ENCODE measurements at regions not wholly inside any gene's neighbourhood (a gene's known extent, or its start where the extent isn't known, plus 50 kb on each side); places are given as distances from the start of the nearest gene placed in this dataset.
A peak's percentile ranks its signal among the peaks of the same experiment; 100 is the strongest.
"Not testable (repeated sequence)": the region's sequence is repeated elsewhere in the genome, so short reads cannot be mapped to it uniquely, and the experiment has no call there.

DNA sequence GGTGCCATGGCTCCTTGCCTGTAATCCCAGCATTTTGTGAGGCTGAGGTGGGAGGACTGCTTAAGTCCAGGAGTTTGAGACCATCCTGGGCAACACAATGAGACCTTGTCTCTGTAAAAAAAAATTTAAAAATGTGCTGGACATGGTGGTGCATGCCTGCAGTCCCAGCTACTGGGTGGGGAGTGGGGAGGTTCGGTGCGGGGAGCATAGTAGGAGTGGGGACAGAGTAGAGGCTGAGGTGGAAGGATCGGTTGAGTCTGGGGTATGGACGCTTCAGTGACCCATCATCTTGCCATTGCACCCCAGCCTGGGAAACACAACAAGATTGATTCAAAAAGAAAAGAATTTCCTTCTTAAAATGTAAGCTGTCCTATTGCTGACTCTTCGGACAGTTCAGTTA lies 1490.0 kb upstream of the GBE1 start:
- no peaks in the 10 kb centered on the region for H3K36me3 Mint-ChIP-seq (ENCODE audit: insufficient read depth)
- ATAC-seq (no peak), DNase-seq (no peak)
- no peaks in the 10 kb centered on the region for H3K4me1 Mint-ChIP-seq (ENCODE audit: low read depth)
- no peak overlapping the region for H3K4me3 Mint-ChIP-seq
- H3K27me3 Mint-ChIP-seq (ENCODE audit: low read depth), result no peaks in the 10 kb centered on the region
- H3K9me3 Mint-ChIP-seq, result peaks cover 13% of the 10 kb centered on the region

DNA sequence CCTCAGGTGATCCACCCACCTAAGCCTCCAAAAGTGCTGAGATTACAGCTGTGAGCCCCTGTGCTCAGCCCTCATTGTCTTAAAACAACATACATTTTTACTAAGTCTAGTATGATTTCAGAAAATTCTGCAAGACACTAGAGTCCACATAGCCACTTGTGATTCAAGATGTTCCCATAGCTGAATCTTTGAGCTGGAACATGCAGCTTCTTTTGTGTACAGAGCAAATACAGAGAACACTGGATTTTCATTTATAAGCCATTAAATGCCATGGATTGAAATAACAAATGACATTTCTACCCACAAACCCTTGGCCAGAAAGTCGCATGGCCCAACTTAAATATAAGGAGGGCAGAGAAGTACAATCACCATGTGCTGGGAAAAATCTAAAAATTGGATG lies 1489.2 kb upstream of the GBE1 start:
- no peak for ATAC-seq
- no peak for DNase-seq
- Mint-ChIP-seq H3K9me3 (peaks cover 16% of the 10 kb centered on the region), H3K36me3 (ENCODE audit: insufficient read depth) (no peaks in the 10 kb centered on the region), H3K4me1 (ENCODE audit: low read depth) (no peaks in the 10 kb centered on the region), H3K27me3 (ENCODE audit: low read depth) (no peaks in the 10 kb centered on the region), H3K4me3 (no peak overlapping the region)

DNA sequence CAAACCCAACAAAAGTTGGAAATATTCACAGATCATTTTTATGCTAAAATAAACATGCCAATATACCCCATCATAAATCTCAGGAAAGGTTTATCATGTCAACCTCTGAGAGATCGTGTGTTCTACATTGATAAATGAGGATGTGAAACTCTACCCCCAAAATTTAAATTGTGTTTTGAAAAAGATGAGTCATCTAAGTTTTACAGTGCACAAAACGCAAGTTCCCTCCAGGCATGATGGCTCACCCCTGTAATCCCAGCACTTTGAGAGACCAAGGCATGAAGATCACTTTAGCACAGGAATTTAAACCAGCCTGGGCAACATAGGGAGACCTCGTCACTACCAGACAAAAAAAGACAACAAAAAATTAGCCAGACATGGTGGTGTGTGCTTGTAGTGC lies 1487.0 kb upstream of the GBE1 start:
- ATAC-seq (no peak), DNase-seq (no peak)
- Mint-ChIP-seq H3K9me3 (peaks cover 18% of the 10 kb centered on the region), H3K4me1 (ENCODE audit: low read depth) (no peaks in the 10 kb centered on the region), H3K36me3 (ENCODE audit: insufficient read depth) (no peaks in the 10 kb centered on the region), H3K27me3 (ENCODE audit: low read depth) (no peaks in the 10 kb centered on the region), H3K4me3 (no peak overlapping the region)

DNA sequence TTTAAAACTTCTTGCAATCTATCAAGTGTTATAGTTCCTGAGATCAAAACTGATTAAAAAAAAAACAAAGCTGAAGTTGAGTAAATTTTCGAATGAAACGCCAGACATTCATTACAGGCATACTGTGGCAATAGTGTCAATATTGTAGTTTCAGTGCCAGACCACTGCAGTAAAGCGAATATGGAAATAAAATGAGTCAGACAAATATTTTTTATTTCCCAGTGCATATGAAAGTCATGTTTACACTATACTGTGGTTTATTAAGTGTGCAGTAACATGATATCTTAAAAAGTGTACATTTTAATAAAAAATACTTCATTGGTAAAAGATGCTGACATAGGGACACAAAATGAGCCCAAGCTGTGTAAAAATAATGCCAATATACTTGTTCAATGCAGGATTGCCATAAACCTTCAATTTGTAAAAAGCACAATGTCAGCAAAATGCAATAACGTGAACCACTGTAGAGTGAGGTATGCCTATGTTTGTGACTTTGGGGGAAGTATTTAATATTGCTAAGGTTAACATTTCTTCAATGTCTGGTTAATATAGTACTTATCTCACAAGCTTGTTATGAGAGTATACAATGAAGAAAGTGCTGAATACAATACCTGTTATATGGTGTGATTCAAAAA lies 1473.9 kb upstream of the GBE1 start:
- ATAC-seq (no peak), DNase-seq (no peak)
- Mint-ChIP-seq H3K36me3 (ENCODE audit: insufficient read depth) (no peaks in the 10 kb centered on the region), H3K27me3 (ENCODE audit: low read depth) (no peaks in the 10 kb centered on the region), H3K9me3 (peaks cover 25% of the 10 kb centered on the region), H3K4me1 (ENCODE audit: low read depth) (no peaks in the 10 kb centered on the region), H3K4me3 (no peak overlapping the region)

DNA sequence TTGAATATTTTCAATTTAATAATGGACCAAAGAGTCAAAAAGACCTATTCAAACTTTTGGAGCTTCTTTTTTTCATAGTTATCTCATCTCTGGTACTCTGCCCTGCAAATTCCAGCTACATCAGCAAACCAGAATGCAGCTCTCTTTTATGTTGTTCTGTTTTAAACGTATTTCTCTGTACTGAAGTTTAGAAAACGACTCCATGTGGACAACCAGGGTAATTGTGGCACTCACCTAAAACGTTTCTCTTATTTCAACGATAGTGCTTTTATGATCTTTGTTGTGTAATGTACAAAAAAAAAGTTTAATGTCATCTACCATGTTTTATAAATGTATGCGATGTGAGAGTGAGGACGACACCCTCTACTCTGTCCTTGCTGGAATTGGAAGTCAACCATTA lies 1472.3 kb upstream of the GBE1 start:
- DNase-seq (no peak), ATAC-seq (no peak)
- no peaks in the 10 kb centered on the region for H3K36me3 Mint-ChIP-seq (ENCODE audit: insufficient read depth)
- H3K4me1 Mint-ChIP-seq (ENCODE audit: low read depth), result no peaks in the 10 kb centered on the region
- peaks cover 21% of the 10 kb centered on the region for H3K9me3 Mint-ChIP-seq
- no peak overlapping the region for H3K4me3 Mint-ChIP-seq
- no peaks in the 10 kb centered on the region for H3K27me3 Mint-ChIP-seq (ENCODE audit: low read depth)

DNA sequence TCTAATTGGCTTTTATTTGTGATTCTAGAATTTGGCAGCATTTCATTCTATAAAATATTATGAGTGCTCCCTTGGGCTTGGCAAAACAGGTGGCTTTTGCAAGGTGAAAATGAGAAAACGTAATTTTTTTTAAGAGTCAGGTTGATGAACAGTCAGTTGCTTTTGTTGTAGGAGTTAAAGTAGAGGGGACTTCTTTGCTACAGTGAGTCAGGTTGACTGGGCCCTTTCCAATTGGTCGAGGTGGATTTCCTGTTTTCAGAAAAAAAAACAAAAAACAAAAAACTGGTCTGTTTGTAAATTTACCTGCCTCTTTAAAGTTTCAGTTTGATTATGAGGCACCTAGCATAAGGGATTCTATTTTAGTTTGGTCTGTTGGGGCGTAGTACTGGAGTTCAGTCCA lies 1469.4 kb upstream of the GBE1 start:
- peaks cover 22% of the 10 kb centered on the region for H3K9me3 Mint-ChIP-seq
- H3K4me3 Mint-ChIP-seq, result no peak overlapping the region
- DNase-seq, result no peak
- no peaks in the 10 kb centered on the region for H3K4me1 Mint-ChIP-seq (ENCODE audit: low read depth)
- no peaks in the 10 kb centered on the region for H3K27me3 Mint-ChIP-seq (ENCODE audit: low read depth)
- no peak for ATAC-seq
- no peaks in the 10 kb centered on the region for H3K36me3 Mint-ChIP-seq (ENCODE audit: insufficient read depth)

DNA sequence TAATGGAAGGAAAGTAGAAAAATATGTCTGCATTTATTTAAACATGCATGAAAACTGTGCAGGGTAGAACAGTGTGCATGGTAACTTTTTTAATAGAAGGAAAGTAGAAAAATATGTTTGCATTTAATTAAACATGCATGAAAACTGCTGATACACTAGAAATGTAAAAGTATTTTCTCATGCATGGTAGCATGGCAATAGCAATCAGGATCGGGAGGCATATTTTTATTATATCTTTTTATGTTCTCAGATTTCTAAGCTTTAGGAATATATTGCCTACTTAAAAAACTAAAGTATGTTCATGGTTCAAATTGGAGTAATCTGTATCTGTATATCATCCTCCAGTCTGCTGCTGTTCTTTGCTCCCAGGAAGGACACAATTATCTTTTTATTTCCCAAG lies 1468.9 kb upstream of the GBE1 start:
- Mint-ChIP-seq H3K36me3 (ENCODE audit: insufficient read depth) (no peaks in the 10 kb centered on the region), H3K27me3 (ENCODE audit: low read depth) (no peaks in the 10 kb centered on the region), H3K9me3 (peaks cover 21% of the 10 kb centered on the region), H3K4me3 (no peak overlapping the region), H3K4me1 (ENCODE audit: low read depth) (no peaks in the 10 kb centered on the region)
- DNase-seq, result no peak
- ATAC-seq, result no peak

DNA sequence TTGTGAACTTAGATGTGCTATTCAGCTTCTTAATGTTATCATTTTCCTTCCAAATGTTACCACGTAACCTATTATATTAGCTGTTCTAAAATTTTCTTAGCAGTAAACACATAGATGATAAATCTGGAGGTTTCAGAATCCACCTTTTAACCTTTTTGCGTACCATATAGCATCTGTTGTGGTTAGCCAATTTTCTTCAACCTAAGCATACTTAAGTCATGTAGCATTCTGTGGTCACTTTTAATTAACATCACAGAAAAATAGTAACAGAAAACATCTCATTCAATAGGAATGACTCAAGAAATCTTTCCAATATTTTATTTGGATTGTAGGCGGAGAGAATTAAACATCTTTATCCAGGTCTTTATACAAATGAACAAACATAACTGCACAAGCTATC lies 1465.3 kb upstream of the GBE1 start:
- H3K9me3 Mint-ChIP-seq, result peaks cover 9% of the 10 kb centered on the region
- ATAC-seq, result no peak
- H3K4me3 Mint-ChIP-seq, result no peak overlapping the region
- DNase-seq, result no peak
- no peaks in the 10 kb centered on the region for H3K4me1 Mint-ChIP-seq (ENCODE audit: low read depth)
- H3K36me3 Mint-ChIP-seq (ENCODE audit: insufficient read depth), result no peaks in the 10 kb centered on the region
- no peaks in the 10 kb centered on the region for H3K27me3 Mint-ChIP-seq (ENCODE audit: low read depth)

DNA sequence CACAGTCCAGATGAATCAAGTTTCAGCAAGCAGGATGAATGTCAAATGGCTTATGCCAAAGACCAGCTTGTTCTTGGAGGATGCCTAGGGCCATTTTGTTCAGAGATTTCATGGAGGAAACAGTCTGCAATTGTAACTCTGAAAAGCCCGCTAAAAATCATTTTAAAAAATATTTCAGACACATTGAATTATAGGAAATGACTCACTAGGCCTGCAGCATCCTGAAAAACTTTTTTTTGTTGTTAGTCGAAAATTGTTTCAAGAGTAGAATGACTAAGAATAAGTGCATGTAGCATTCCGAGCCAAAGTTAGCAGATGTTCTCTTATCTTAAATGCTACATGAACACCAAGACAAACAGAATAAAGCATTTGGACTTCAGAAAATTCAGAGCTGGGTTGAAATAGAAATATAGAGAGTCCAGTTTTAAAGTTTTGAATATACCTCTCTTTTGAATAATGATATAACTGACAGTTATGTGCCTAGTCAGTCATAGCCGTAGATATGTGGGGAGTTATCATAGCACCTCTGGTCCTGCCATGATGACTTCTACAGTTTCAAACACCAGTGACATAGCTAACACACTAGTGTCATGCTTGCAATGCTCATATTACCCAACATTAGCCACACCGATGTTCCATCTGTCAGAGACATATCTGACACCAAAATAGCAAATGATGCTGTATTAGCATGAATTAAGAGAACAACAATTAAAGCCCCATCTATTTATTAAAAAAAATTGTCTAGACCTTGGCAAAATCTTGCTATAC lies 1462.8 kb upstream of the GBE1 start:
- H3K27me3 Mint-ChIP-seq (ENCODE audit: low read depth), result no peaks in the 10 kb centered on the region
- DNase-seq (no peak), ATAC-seq (no peak)
- peaks cover 5% of the 10 kb centered on the region for H3K9me3 Mint-ChIP-seq
- no peaks in the 10 kb centered on the region for H3K36me3 Mint-ChIP-seq (ENCODE audit: insufficient read depth)
- no peak overlapping the region for H3K4me3 Mint-ChIP-seq
- H3K4me1 Mint-ChIP-seq (ENCODE audit: low read depth), result no peaks in the 10 kb centered on the region

DNA sequence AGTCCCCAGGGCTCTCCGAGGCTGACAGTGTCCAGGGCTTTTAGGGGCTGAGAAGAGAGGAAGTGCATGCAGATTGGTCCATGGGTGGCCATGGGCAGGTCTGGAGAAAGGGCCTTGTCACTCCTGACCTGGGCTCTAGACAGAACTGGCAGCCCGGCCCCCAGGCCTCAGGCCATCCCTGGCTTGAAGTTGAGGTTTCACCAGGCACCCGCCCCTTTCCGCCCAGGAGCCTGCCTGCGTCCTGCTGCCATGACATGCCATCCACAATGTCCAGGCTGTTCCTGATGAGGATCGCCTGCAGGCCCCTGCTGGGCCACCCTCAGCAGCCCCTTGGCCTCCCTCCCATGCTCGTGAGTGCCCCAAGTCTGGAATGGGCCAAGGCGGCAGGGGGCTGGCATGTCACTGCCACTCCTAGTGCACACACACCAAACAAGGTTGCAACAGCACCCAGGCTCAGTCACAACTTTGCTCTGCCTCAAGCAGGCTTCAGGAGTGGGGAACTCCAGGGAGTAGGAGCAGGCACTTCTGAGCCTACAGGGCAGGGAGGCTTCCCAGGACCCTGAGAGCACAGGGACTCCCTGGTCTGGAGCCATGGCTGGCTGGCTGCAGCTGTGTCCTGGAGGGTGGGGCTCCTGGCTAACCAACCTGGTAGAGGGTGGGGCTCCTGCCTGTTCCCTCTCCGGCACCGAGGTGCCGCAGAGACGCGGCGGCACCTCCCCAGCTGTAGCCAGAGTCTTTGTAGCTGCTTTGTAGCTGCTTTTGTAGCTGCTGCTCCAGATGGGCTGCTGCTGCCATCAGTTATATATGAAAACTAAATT lies 1457.1 kb upstream of the GBE1 start:
- H3K4me3 Mint-ChIP-seq, result no peak overlapping the region
- no peaks in the 10 kb centered on the region for H3K27me3 Mint-ChIP-seq (ENCODE audit: low read depth)
- H3K9me3 Mint-ChIP-seq, result peaks cover 18% of the 10 kb centered on the region
- ATAC-seq, result peak in 1 of 2 donors; percentile 30
- no peaks in the 10 kb centered on the region for H3K36me3 Mint-ChIP-seq (ENCODE audit: insufficient read depth)
- no peaks in the 10 kb centered on the region for H3K4me1 Mint-ChIP-seq (ENCODE audit: low read depth)
- no peak for DNase-seq

DNA sequence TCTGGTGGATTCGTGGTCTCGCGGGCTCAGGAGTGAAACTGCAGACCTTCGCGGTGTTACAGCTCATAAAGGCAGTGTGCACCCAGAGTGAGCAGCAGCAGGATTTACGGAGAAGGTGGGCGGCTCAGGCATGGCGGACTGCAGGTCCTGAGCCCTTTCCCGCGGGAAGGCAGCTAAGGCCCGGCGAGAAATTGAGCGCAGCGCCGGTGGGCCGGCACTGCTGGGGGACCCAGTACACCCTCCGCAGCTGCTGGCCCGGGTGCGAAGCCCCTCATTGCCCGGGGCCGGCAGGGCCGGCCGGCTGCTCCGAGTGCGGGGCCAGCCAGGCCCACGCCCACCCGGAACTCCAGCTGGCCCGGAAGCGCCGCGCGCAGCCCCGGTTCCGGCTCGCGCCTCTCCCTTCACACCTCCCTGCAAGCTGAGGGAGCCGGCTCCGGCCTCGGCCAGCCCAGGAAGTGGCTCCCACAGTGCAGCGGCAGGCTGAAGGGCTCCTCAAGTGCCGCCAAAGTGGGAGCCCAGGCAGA lies 1456.2 kb upstream of the GBE1 start:
- not testable (repeated sequence) for DNase-seq; H3K4me3 Mint-ChIP-seq; H3K4me1 Mint-ChIP-seq (ENCODE audit: low read depth); H3K36me3 Mint-ChIP-seq (ENCODE audit: insufficient read depth); H3K27me3 Mint-ChIP-seq (ENCODE audit: low read depth); ATAC-seq
- peaks cover 19% of the 10 kb centered on the region for H3K9me3 Mint-ChIP-seq

DNA sequence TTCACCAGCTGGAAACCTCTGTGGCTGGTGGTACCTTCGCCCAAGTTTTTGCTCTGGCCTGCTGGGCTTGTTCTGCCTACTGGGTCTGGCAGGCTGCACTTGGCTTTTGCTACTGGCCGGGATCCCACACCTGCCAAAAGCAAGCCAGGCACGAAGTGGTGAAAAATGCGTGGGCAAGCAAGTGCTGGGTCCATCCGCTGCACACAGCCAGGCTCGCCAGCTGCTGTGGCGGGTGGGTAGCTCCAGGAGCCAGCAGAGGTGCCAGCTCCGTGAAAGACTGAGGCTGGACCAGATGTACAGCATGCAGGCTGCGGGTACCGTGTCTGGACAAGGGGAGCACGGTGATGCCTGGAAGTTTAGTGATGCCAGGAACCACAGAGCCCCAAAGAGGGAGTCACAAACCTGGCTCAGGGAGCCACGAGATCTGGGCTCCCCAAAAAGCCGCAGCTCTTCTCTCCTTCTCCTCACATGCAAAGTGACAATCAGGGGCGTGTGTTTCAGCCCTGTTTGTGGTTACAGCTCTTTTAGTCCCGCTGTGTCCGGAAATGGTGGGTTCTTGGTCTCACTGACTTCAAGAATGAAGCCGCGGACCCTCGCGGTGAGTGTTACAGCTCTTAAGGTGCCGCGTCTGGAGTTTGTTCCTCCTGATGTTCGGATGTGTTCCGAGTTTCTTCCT lies 1455.6 kb upstream of the GBE1 start:
- Mint-ChIP-seq H3K9me3 (peaks cover 19% of the 10 kb centered on the region), H3K4me3 (no peak overlapping the region), H3K27me3 (ENCODE audit: low read depth) (no peaks in the 10 kb centered on the region), H3K4me1 (ENCODE audit: low read depth) (no peaks in the 10 kb centered on the region), H3K36me3 (ENCODE audit: insufficient read depth) (no peaks in the 10 kb centered on the region)
- DNase-seq (no peak), ATAC-seq (no peak)

DNA sequence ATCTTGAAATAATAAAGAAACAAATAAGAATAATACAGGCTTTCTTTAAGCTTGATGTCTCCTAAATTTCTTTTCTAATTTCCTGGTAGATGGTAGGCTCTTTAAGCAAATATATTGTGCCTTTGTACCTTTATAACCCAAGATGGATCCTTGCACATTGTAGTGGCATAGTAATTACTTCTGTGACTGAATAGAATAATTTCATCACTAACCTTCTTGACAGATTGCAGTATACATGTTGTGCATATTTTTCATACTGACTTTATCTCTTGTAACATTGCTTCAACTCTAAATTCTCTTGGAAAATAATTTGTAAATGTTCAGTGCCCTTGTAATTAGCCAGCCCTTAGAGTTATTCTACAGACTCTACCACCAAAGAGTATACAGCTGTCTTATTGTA lies 1433.8 kb upstream of the GBE1 start:
- no peak for DNase-seq
- Mint-ChIP-seq H3K4me1 (ENCODE audit: low read depth) (no peaks in the 10 kb centered on the region), H3K9me3 (peaks cover 32% of the 10 kb centered on the region), H3K4me3 (no peak overlapping the region), H3K27me3 (ENCODE audit: low read depth) (no peaks in the 10 kb centered on the region), H3K36me3 (ENCODE audit: insufficient read depth) (no peaks in the 10 kb centered on the region)
- ATAC-seq, result no peak

DNA sequence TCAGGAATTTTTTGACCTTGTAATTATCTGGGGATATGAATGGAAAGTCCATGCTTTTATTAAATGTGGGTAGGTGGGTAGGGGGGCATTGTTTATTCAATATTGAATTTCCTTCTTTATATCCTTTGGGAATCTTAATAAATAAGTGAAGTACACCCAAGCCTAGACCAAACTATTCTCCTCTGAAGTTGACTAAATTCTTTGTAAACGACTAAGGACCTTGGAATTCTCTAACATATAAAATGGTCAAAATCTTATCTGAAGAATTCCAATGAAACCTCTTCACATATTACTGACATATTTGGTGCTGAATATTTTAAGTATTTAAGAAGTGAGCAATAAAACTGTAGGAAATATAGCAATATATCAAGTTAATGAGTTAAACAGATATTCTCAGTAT lies 1432.1 kb upstream of the GBE1 start:
- no peak for ATAC-seq

More for the DNA sequence above, 1432.1 kb upstream of the GBE1 start:
- Mint-ChIP-seq H3K9me3 (peaks cover 26% of the 10 kb centered on the region), H3K27me3 (ENCODE audit: low read depth) (no peaks in the 10 kb centered on the region), H3K4me1 (ENCODE audit: low read depth) (no peaks in the 10 kb centered on the region), H3K4me3 (no peak overlapping the region), H3K36me3 (ENCODE audit: insufficient read depth) (no peaks in the 10 kb centered on the region)
- no peak for DNase-seq

All from activated T-cell treated with anti-CD3 and anti-CD28 coated beads, Interleukin-2, amount 50 U/mL, for 4 hours (primary cell).